Heart left ventricle (tissue), 13 donors: ENCODE measurements at regions not wholly inside any gene's neighbourhood (a gene's known extent, or its start where the extent isn't known, plus 50 kb on each side); places are given as distances from the start of the nearest gene placed in this dataset.

Experiments used
- CTCF ChIP-seq, 12 donors: fragments of 200-600 bp; sonication (generic) in 4 of 12; IDR thresholded peaks; one replicate each; pipeline versions ENCODE4 v1.5.0 to v1.8.0; 2018 to 2022; ENCODE audit warnings: antibody characterized with exemption in 12 of 12, mild to moderate bottlenecking in 5 of 12
- POLR2A ChIP-seq, 2 donors: fragments of 450-650 bp; IDR thresholded peaks; one replicate each; pipeline ENCODE4 v1.6.1; 2017; ENCODE audit warnings: antibody characterized with exemption in 2 of 2, mild to moderate bottlenecking in 2 of 2, moderate library complexity in 2 of 2
- donor health status: ischemic (EF 13 %, LVEDD 7.1; RV severe dilation, severe dysfunction).
- donor health status: DM: no; HTN: yes; CAD: no.
- donor health status: DM: no; HTN: no; CAD: no.
- donor health status: ischemic (EF 25% LVEDD 6.9; RV normal size, moderate dysfunction).
- donor health status: ischemic (EF 25% LVEDD 5.7; RV mildly dilated, moderate dysfunction).
- donor health status: ischemic (EF 35%, LVEDD 5.7; RV mildly dilated, moderate dysfunction).
- donor health status: nonischemic (EF 11% LVEDD 7.7; RV severe dilation, severe dysfunction).
- donor health status: DM: yes; HTN: yes; CAD: no.
- donor health status: PGD.
- donor health status: ischemic (EF 29% LVEDD 5.4; RV normal size, mild dysfunction).
- donor health status: nonischemic (EF 23%, LVEDD 6.1; RV moderate dilation, normal function).

DNA sequence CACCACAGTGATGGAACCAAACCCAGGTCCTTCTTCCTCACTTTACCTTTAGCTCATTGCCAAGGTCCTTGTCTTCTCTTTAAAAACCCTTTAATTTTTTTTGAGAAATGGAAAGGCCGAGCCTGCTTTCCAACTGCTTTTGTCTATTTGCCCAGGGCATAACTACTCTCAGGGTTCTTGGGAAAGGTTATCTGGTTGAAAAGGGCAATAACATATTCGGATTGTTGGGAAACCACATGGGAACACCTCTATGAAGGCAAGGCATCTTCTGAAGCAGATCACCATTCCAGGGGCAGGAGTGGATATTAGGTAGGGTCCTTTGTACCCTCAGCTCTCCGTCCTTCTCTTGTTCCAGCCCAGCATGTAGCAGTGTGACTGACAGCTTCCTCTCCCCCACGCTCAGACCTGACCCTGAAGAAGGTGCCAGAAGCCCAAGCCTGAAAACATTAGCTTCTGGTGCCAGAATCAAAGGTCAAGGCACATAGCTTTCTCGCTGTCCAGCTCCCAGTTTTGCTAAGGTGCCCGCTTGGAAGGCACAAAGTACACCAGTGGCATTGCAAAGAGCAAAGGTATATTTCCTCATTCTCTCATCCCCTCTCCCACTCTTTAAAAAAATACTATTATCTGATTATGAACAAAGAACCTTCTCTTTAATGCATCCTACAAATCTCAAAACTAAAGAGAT is 123.2 kb upstream of the LINC00305 start:
- TF ChIP-seq CTCF (IDR thresholded peaks at IDR 0.05), result no peak
- no peak for TF ChIP-seq POLR2A (IDR thresholded peaks at IDR 0.05)
